Endothelial cell of umbilical vein (primary cell): ENCODE measurements at regions not wholly inside any gene's neighbourhood (a gene's known extent, or its start where the extent isn't known, plus 50 kb on each side); places are given as distances from the start of the nearest gene placed in this dataset.
"Not testable (repeated sequence)": the region's sequence is repeated elsewhere in the genome, so short reads cannot be mapped to it uniquely, and the experiment has no call there.

ENCODE experiments used
- BruUV-seq: library from RNA; stranded (reverse); fragments of 400-500 nt; replicated peaks from 2 replicates; lab custom pipeline; 2021; lab: Mats Ljungman, UMichigan
- CTCF ChIA-PET: fragments of 300-600, 350-600 bp; sonication (Branson Sonifier 250); formaldehyde crosslinking; loops from one replicate; lab custom pipeline; 2021; ENCODE audit warnings: antibody characterized with exemption, inconsistent platforms; lab: Charles Lee
- POLR2A ChIA-PET: fragments of 300-600, 350-600 bp; sonication (Branson Sonifier 250); formaldehyde crosslinking; loops from one replicate; lab custom pipeline; 2021; ENCODE audit warnings: antibody characterized with exemption, inconsistent platforms; lab: Charles Lee
- DNase-seq: peaks from one replicate; pipeline ENCODE4 v3.0.0-alpha.2; 2011; ENCODE audit warnings: low read depth, low spot score
- FAIRE-seq: peaks from 2 replicates; lab custom pipeline; 2011; peaks lifted over from hg19 to GRCh38; lab: Jason Lieb, UNC
- H2AFZ ChIP-seq: 2 replicates; pipeline ENCODE4 v1.6.0; 2012; ENCODE audit warnings: low read depth, low read length, control low read depth, inconsistent platforms
- H3K27ac ChIP-seq: 2 replicates; pipeline ENCODE4 v1.5.1; 2011; ENCODE audit warnings: low read depth, mild to moderate bottlenecking, control low read depth, low read length, moderate library complexity; ENCODE audit not compliant: insufficient read depth
- H3K27me3 ChIP-seq, 2 experiments: 2 replicates each; pipeline versions ENCODE4 v1.6.0 to v1.6.1; 2011; ENCODE audit warnings: low read length in 2 of 2, mixed read lengths in 1 of 2; ENCODE audit not compliant: control insufficient read depth in 2 of 2, insufficient read depth in 2 of 2
- H3K36me3 ChIP-seq, 2 experiments: 2 replicates in 1 of 2; 3 replicates in 1 of 2; pipeline ENCODE4 v1.5.1; 2011; ENCODE audit warnings: low read length in 2 of 2, mild to moderate bottlenecking in 1 of 2, moderate library complexity in 1 of 2; ENCODE audit not compliant: control insufficient read depth in 2 of 2, insufficient read depth in 2 of 2; ENCODE audit errors: extremely low read depth in 1 of 2
- H3K4me1 ChIP-seq: 3 replicates; pipeline ENCODE4 v1.5.1; 2011; ENCODE audit warnings: mild to moderate bottlenecking, low read length; ENCODE audit not compliant: control insufficient read depth, insufficient read depth; ENCODE audit errors: extremely low read depth
- H3K4me2 ChIP-seq: 2 replicates; pipeline ENCODE4 v1.6.1; 2011; ENCODE audit warnings: low read length, control low read depth, mixed read lengths; ENCODE audit not compliant: insufficient read depth
- H3K4me3 ChIP-seq, 3 experiments: fragments of 200-600 bp in 1 of 3; sonication (generic), shearing (Covaris generic) in 1 of 3; replicated peaks in 1 of 3; 2 replicates each; pipeline ENCODE4 v1.5.1; 2011 to 2016; ENCODE audit warnings: control low read depth in 3 of 3, low read length in 3 of 3, mild to moderate bottlenecking in 2 of 3, inconsistent platforms in 1 of 3, low read depth in 1 of 3, moderate library complexity in 1 of 3; ENCODE audit not compliant: insufficient read depth in 1 of 3
- H3K79me2 ChIP-seq: 2 replicates; pipeline ENCODE4 v1.6.0; 2012; ENCODE audit warnings: low read length, inconsistent platforms; ENCODE audit not compliant: control insufficient read depth, insufficient read depth
- H3K9ac ChIP-seq: replicated peaks from 2 replicates; pipeline ENCODE3; 2011; ENCODE audit warnings: low read length, control low read depth; ENCODE audit not compliant: insufficient read depth; ENCODE audit errors: extremely low read depth
- H3K9me1 ChIP-seq: replicated peaks from 3 replicates; pipeline ENCODE4 v1.6.0; 2011; ENCODE audit warnings: mild to moderate bottlenecking, low read length; ENCODE audit not compliant: control insufficient read depth, insufficient read depth; ENCODE audit errors: extremely low read depth
- H3K9me3 ChIP-seq: replicated peaks from 2 replicates; pipeline ENCODE4 v1.5.1; 2012; ENCODE audit warnings: low read length, inconsistent platforms; ENCODE audit not compliant: control insufficient read depth, insufficient read depth
- H4K20me1 ChIP-seq: replicated peaks from 2 replicates; pipeline ENCODE3; 2011; ENCODE audit warnings: mild to moderate bottlenecking, low read length; ENCODE audit not compliant: control insufficient read depth, insufficient read depth; ENCODE audit errors: extremely low read depth
- JUN ChIP-seq: IDR thresholded peaks from 2 replicates; pipeline ENCODE4 v1.6.1; 2011; ENCODE audit warnings: borderline replicate concordance, low read depth; ENCODE audit not compliant: insufficient read length, insufficient read depth
- MAX ChIP-seq: IDR thresholded peaks from 2 replicates; pipeline ENCODE4 v1.6.1; 2011; ENCODE audit not compliant: insufficient read depth, insufficient read length
- MYC ChIP-seq: IDR thresholded peaks from one replicate; pipeline ENCODE4 v1.6.1; 2011; ENCODE audit warnings: mild to moderate bottlenecking, low read depth, low read length
- POLR2A ChIP-seq: IDR thresholded peaks from 2 replicates; pipeline ENCODE4 v1.6.1; 2012; ENCODE audit warnings: low read depth, mild to moderate bottlenecking, control low read depth, low read length
- dilution Hi-C: fragments of 300-500 bp; cut with MboI; formaldehyde crosslinking; loops from one replicate; pipeline ENCODE4 v1.15.0; 2019; ENCODE audit warnings: low sequenced_read_pairs; ENCODE audit not compliant: extremely low pct_ligation_motif_present
- intact Hi-C: fragments of 100-400 bp; cut with micrococcal nuclease; formaldehyde crosslinking; loops from one replicate; pipeline ENCODE4 v1.10.0; 2022

- BruUV-seq, result no TSS peak
- H3K27ac ChIP-seq, result no peak overlapping the region
- no peak overlapping the region for H3K4me2 ChIP-seq
- dilution Hi-C loops, result no loop called here
- no peaks in the 10 kb centered on the region for H4K20me1 ChIP-seq
- CTCF ChIA-PET, result no interaction called here
- H3K36me3 ChIP-seq, result no peaks in the 10 kb centered on the region
- no peaks in the 10 kb centered on the region for H3K4me1 ChIP-seq
- POLR2A ChIA-PET, result interaction anchor here (0.7 kb wide), 1 partner anchor 299 kb away, joined by 5 read pairs; no protein-coding TSS in a partner anchor
- intact Hi-C loops, result no loop called here
- no peak for FAIRE-seq
- H3K4me3 ChIP-seq, result no peak overlapping the region
- H2AFZ ChIP-seq, result no peak overlapping the region
- H3K9me1 ChIP-seq, result no peaks in the 10 kb centered on the region
- no peak for TF ChIP-seq MAX
- TF ChIP-seq JUN, result no peak
- TF ChIP-seq POLR2A, result no peak
- no peak for TF ChIP-seq MYC
- H3K79me2 ChIP-seq, result no peaks in the 10 kb centered on the region
- DNase-seq, result no peak
- H3K27me3 ChIP-seq, result no peaks in the 10 kb centered on the region
- peaks cover 3% of the 10 kb centered on the region for H3K9me3 ChIP-seq
- no peak overlapping the region for H3K9ac ChIP-seq
Observed at GRCh38 chr5:23930985-23931384, 423.6 kb downstream of the PRDM9 start.

- H3K4me2 ChIP-seq, DNase-seq, H2AFZ ChIP-seq, H4K20me1 ChIP-seq, BruUV-seq, H3K9me3 ChIP-seq, CTCF ChIA-PET, H3K4me1 ChIP-seq, intact Hi-C loops, POLR2A ChIA-PET, dilution Hi-C loops, H3K36me3 ChIP-seq, H3K27me3 ChIP-seq, H3K9ac ChIP-seq, H3K9me1 ChIP-seq, H3K4me3 ChIP-seq, H3K79me2 ChIP-seq, H3K27ac ChIP-seq, FAIRE-seq: not testable (repeated sequence)
Observed at GRCh38 chr5:23951261-23951928, 444.0 kb downstream of the PRDM9 start.
